WERI-Rb-1 (cell line): ENCODE measurements at regions not wholly inside any gene's neighbourhood (a gene's known extent, or its start where the extent isn't known, plus 50 kb on each side); places are given as distances from the start of the nearest gene placed in this dataset.

ENCODE experiments used
- DNase-seq: peaks from one replicate; pipeline ENCODE4 v3.0.0-alpha.2; 2020
- H3K27ac ChIP-seq: fragments of 250-450 bp; sonication (Bioruptor Pico); 2 replicates; pipeline ENCODE4 v1.5.1; 2020; ENCODE audit warnings: mild to moderate bottlenecking, moderate library complexity
- H3K27me3 ChIP-seq: fragments of 250-450 bp; sonication (Bioruptor Pico); 2 replicates; pipeline ENCODE4 v1.5.1; 2021; ENCODE audit warnings: mild to moderate bottlenecking, low read depth, moderate library complexity; ENCODE audit not compliant: insufficient read depth, severe bottlenecking
- H3K36me3 ChIP-seq: fragments of 250-450 bp; sonication (Bioruptor Pico); 2 replicates; pipeline ENCODE4 v1.5.1; 2020; ENCODE audit warnings: mild to moderate bottlenecking, moderate library complexity
- H3K4me3 ChIP-seq: 2 replicates; pipeline ENCODE4 v1.5.1; 2011; ENCODE audit warnings: low read depth, mild to moderate bottlenecking, control low read depth, low read length
- H3K9me3 ChIP-seq: fragments of 250-450 bp; sonication (Bioruptor Pico); 2 replicates; pipeline ENCODE4 v1.5.1; 2021; ENCODE audit warnings: mild to moderate bottlenecking, moderate library complexity; ENCODE audit not compliant: severe bottlenecking
- CTCF ChIP-seq: IDR thresholded peaks from 2 replicates; pipeline ENCODE4 v1.5.1; 2011; ENCODE audit warnings: low read depth, mild to moderate bottlenecking, control low read depth, inconsistent platforms, low read length

GRCh38 chr3:26058901-26059321 is 269.0 kb downstream of the OXSM start:
- TF ChIP-seq CTCF = no peak
- H3K9me3 ChIP-seq = no peaks in the 10 kb centered on the region
- peaks cover 3% of the 10 kb centered on the region for H3K27me3 ChIP-seq
- H3K4me3 ChIP-seq = no peak overlapping the region
- DNase-seq = no peak
- no peaks in the 10 kb centered on the region for H3K36me3 ChIP-seq
- H3K27ac ChIP-seq = no peak overlapping the region

- Histone ChIP-seq H3K27me3 (no peaks in the 10 kb centered on the region), H3K4me3 (no peak overlapping the region), H3K9me3 (no peaks in the 10 kb centered on the region), H3K36me3 (no peaks in the 10 kb centered on the region), H3K27ac (no peak overlapping the region)
- no peak for DNase-seq
- TF ChIP-seq CTCF = no peak
These were observed 272.1 kb downstream of the OXSM start for GRCh38 chr3:26061947-26062346.

- H3K27ac ChIP-seq = no peak overlapping the region
- no peak for TF ChIP-seq CTCF
- no peaks in the 10 kb centered on the region for H3K36me3 ChIP-seq
- H3K27me3 ChIP-seq = no peaks in the 10 kb centered on the region
- no peak overlapping the region for H3K4me3 ChIP-seq
- H3K9me3 ChIP-seq = no peaks in the 10 kb centered on the region
- DNase-seq = no peak
These were observed 274.4 kb downstream of the OXSM start for GRCh38 chr3:26064297-26064696.

GRCh38 chr3:26068890-26069289 is 279.0 kb downstream of the OXSM start:
- Histone ChIP-seq H3K27me3 (peaks cover 4% of the 10 kb centered on the region), H3K36me3 (no peaks in the 10 kb centered on the region), H3K4me3 (no peak overlapping the region), H3K9me3 (no peaks in the 10 kb centered on the region), H3K27ac (no peak overlapping the region)
- no peak for TF ChIP-seq CTCF
- no peak for DNase-seq

- H3K27me3 ChIP-seq = peaks cover 4% of the 10 kb centered on the region
- DNase-seq = no peak
- no peaks in the 10 kb centered on the region for H3K36me3 ChIP-seq
- no peak for TF ChIP-seq CTCF
- no peak overlapping the region for H3K4me3 ChIP-seq
- H3K9me3 ChIP-seq = no peaks in the 10 kb centered on the region
- H3K27ac ChIP-seq = no peak overlapping the region
These were observed 281.0 kb downstream of the OXSM start for GRCh38 chr3:26070854-26071253.

- H3K27me3 ChIP-seq = peaks cover 4% of the 10 kb centered on the region
- no peaks in the 10 kb centered on the region for H3K9me3 ChIP-seq
- TF ChIP-seq CTCF = no peak
- H3K36me3 ChIP-seq = no peaks in the 10 kb centered on the region
- no peak overlapping the region for H3K4me3 ChIP-seq
- DNase-seq = no peak
- H3K27ac ChIP-seq = no peak overlapping the region
These were observed 284.2 kb downstream of the OXSM start for GRCh38 chr3:26074080-26074479.
